ENCODE measurements at regions not wholly inside any gene's neighbourhood (a gene's known extent, or its start where the extent isn't known, plus 50 kb on each side); places are given as distances from the start of the nearest gene placed in this dataset.

DNA sequence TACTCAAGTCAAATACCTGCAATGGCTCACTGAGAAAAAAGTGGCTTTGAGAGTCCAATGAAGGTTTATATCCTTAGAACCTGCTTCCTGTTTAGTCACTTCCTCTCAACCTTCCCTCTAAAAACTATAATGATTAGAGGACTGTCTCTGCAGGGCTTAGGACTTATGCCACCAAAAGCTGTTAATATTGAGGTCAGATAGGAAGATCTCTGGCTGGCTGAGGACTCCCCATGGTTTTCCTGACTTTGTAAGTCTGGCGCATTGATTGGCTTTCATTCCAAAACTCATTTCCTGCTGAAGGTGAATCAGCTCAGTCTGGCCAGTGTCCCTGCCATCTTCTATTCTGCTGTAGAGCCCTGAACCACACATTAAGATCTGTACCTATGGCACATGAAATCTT, 140.9 kb upstream of the ANK2 start:
- TF ChIP-seq ZNF274 (IDR thresholded peaks at IDR 0.05; ENCODE audit: low read depth, low read length) = no peak
- no peak for TF ChIP-seq YY1 (IDR thresholded peaks at IDR 0.05; ENCODE audit: insufficient read depth, insufficient read length)
